ENCODE measurements at regions not wholly inside any gene's neighbourhood (a gene's known extent, or its start where the extent isn't known, plus 50 kb on each side); places are given as distances from the start of the nearest gene placed in this dataset.

GRCh38 chr5:111606194-111606593 lies 93.9 kb upstream of the STARD4 start:
- Mint-ChIP-seq H3K4me1 (peaks cover 10% of the 10 kb centered on the region), H3K27me3 (ENCODE audit: low read depth) (no peaks in the 10 kb centered on the region), H3K27ac (ENCODE audit: unreplicated experiment) (no peak overlapping the region), H3K9me3 (peaks cover 8% of the 10 kb centered on the region), H3K4me3 (no peak overlapping the region), H3K36me3 (ENCODE audit: low read depth) (peaks cover 4% of the 10 kb centered on the region)
- no peak for TF ChIP-seq CTCF (conservative IDR thresholded peaks at IDR 0.05)
- DNase-seq (ENCODE audit: low read depth, low spot score) = no peak

- no peaks in the 10 kb centered on the region for H3K9me3 Mint-ChIP-seq
- TF ChIP-seq CTCF (conservative IDR thresholded peaks at IDR 0.05) = no peak
- no peak for DNase-seq (ENCODE audit: low read depth, low spot score)
- no peaks in the 10 kb centered on the region for H3K36me3 Mint-ChIP-seq (ENCODE audit: low read depth)
- H3K27ac Mint-ChIP-seq (ENCODE audit: unreplicated experiment) = no peak overlapping the region
- peaks cover 17% of the 10 kb centered on the region for H3K4me1 Mint-ChIP-seq
- no peak overlapping the region for H3K4me3 Mint-ChIP-seq
- no peaks in the 10 kb centered on the region for H3K27me3 Mint-ChIP-seq (ENCODE audit: low read depth)
Observed at GRCh38 chr5:111603446-111603827, 91.1 kb upstream of the STARD4 start.

GRCh38 chr5:111602817-111603445 lies 90.6 kb upstream of the STARD4 start:
- H3K36me3 Mint-ChIP-seq (ENCODE audit: low read depth) = no peaks in the 10 kb centered on the region
- H3K27ac Mint-ChIP-seq (ENCODE audit: unreplicated experiment) = no peak overlapping the region
- H3K27me3 Mint-ChIP-seq (ENCODE audit: low read depth) = no peaks in the 10 kb centered on the region
- H3K4me1 Mint-ChIP-seq = peaks cover 17% of the 10 kb centered on the region
- H3K9me3 Mint-ChIP-seq = no peaks in the 10 kb centered on the region
- no peak for TF ChIP-seq CTCF (conservative IDR thresholded peaks at IDR 0.05)
- no peak for DNase-seq (ENCODE audit: low read depth, low spot score)
- no peak overlapping the region for H3K4me3 Mint-ChIP-seq

- no peak overlapping the region for H3K27ac Mint-ChIP-seq (ENCODE audit: unreplicated experiment)
- peaks cover 17% of the 10 kb centered on the region for H3K4me1 Mint-ChIP-seq
- H3K4me3 Mint-ChIP-seq = no peak overlapping the region
- TF ChIP-seq CTCF (conservative IDR thresholded peaks at IDR 0.05) = no peak
- no peak for DNase-seq (ENCODE audit: low read depth, low spot score)
- no peaks in the 10 kb centered on the region for H3K36me3 Mint-ChIP-seq (ENCODE audit: low read depth)
- H3K27me3 Mint-ChIP-seq (ENCODE audit: low read depth) = no peaks in the 10 kb centered on the region
- no peaks in the 10 kb centered on the region for H3K9me3 Mint-ChIP-seq
Observed at GRCh38 chr5:111598996-111599395, 86.7 kb upstream of the STARD4 start.

GRCh38 chr5:111597491-111597890 lies 85.2 kb upstream of the STARD4 start:
- no peak for DNase-seq (ENCODE audit: low read depth, low spot score)
- Mint-ChIP-seq H3K4me3 (no peak overlapping the region), H3K4me1 (peaks cover 17% of the 10 kb centered on the region), H3K36me3 (ENCODE audit: low read depth) (no peaks in the 10 kb centered on the region), H3K27ac (ENCODE audit: unreplicated experiment) (no peak overlapping the region), H3K9me3 (no peaks in the 10 kb centered on the region), H3K27me3 (ENCODE audit: low read depth) (no peaks in the 10 kb centered on the region)
- no peak for TF ChIP-seq CTCF (conservative IDR thresholded peaks at IDR 0.05)
